Common myeloid progenitor, CD34-positive (primary cell): ENCODE measurements at regions not wholly inside any gene's neighbourhood (a gene's known extent, or its start where the extent isn't known, plus 50 kb on each side); places are given as distances from the start of the nearest gene placed in this dataset.
"Not testable (repeated sequence)": the region's sequence is repeated elsewhere in the genome, so short reads cannot be mapped to it uniquely, and the experiment has no call there.

ENCODE experiments used
- CTCF ChIA-PET: fragments of 350-600 bp; sonication (Branson Sonifier 250); formaldehyde crosslinking; loops from one replicate; lab custom pipeline; 2021; ENCODE audit warnings: antibody characterized with exemption; lab: Charles Lee
- POLR2A ChIA-PET: fragments of 350-600 bp; sonication (Branson Sonifier 250); formaldehyde crosslinking; loops from one replicate; lab custom pipeline; 2021; ENCODE audit warnings: antibody characterized with exemption; lab: Charles Lee
- DNase-seq, 3 donors: peaks; one replicate each; pipeline versions ENCODE4 v3.0.0 to v3.0.0-alpha.2; 2013
- H3K27ac ChIP-seq, 2 experiments: 1 replicate in 1 of 2; 2 replicates in 1 of 2; pipeline ENCODE4 v1.7.0; 2013; ENCODE audit warnings: inconsistent platforms in 2 of 2, low read length in 2 of 2, mild to moderate bottlenecking in 2 of 2, low read depth in 1 of 2, moderate library complexity in 1 of 2; ENCODE audit not compliant: severe bottlenecking in 2 of 2, insufficient read depth in 1 of 2, poor library complexity in 1 of 2
- H3K27me3 ChIP-seq, 5 experiments: replicated peaks in 2 of 5; 1 replicate in 3 of 5; 2 replicates in 2 of 5; pipeline versions ENCODE4 v1.6.1 to v1.7.0; 2013; ENCODE audit warnings: low read length in 4 of 5, mild to moderate bottlenecking in 2 of 5, moderate library complexity in 2 of 5, inconsistent platforms in 1 of 5; ENCODE audit not compliant: insufficient read depth in 5 of 5, control insufficient read depth in 4 of 5
- H3K36me3 ChIP-seq, 4 experiments: 1 replicate in 2 of 4; 2 replicates in 2 of 4; pipeline versions ENCODE4 v1.6.1 to v1.7.0; 2013; ENCODE audit warnings: low read length in 3 of 4, control low read depth in 1 of 4, mild to moderate bottlenecking in 1 of 4; ENCODE audit not compliant: control insufficient read depth in 4 of 4, insufficient read depth in 4 of 4
- H3K4me1 ChIP-seq, 4 experiments: 1 replicate in 3 of 4; 2 replicates in 1 of 4; pipeline versions ENCODE4 v1.6.1 to v1.7.1; 2013; ENCODE audit warnings: low read length in 3 of 4, mild to moderate bottlenecking in 3 of 4, control low read depth in 1 of 4, inconsistent platforms in 1 of 4, moderate library complexity in 1 of 4; ENCODE audit not compliant: control insufficient read depth in 4 of 4, insufficient read depth in 4 of 4; ENCODE audit errors: control extremely low read depth in 1 of 4
- H3K4me3 ChIP-seq, 7 experiments: 1 replicate in 4 of 7; 2 replicates in 3 of 7; pipeline versions ENCODE4 v1.5.1 to v1.7.0; 2013; ENCODE audit warnings: mild to moderate bottlenecking in 7 of 7, low read length in 6 of 7, moderate library complexity in 6 of 7, inconsistent platforms in 2 of 7, low read depth in 2 of 7, control low read depth in 1 of 7; ENCODE audit not compliant: insufficient read depth in 4 of 7, control insufficient read depth in 1 of 7; ENCODE audit errors: extremely low read depth in 1 of 7
- H3K9me3 ChIP-seq, 5 experiments: 1 replicate in 4 of 5; 2 replicates in 1 of 5; pipeline versions ENCODE4 v1.6.1 to v1.7.1; 2013; ENCODE audit warnings: low read length in 4 of 5, mild to moderate bottlenecking in 2 of 5, inconsistent platforms in 1 of 5, low read depth in 1 of 5, moderate library complexity in 1 of 5; ENCODE audit not compliant: control insufficient read depth in 4 of 5, insufficient read depth in 2 of 5; ENCODE audit errors: control extremely low read depth in 1 of 5
- WGBS: methylation state at CpG from one replicate; pipeline ENCODE4 v1.1.5; 2013; ENCODE audit not compliant: insufficient coverage; 5-methylcytosine and 5-hydroxymethylcytosine counted together

- WGBS = no CpG with 5 or more reads among the region's 2 CpGs
- no peak overlapping the region for H3K27ac ChIP-seq
- H3K4me1 ChIP-seq = no peaks in the 10 kb centered on the region
- no peaks in the 10 kb centered on the region for H3K36me3 ChIP-seq
- H3K4me3 ChIP-seq = no peak overlapping the region
- no peaks in the 10 kb centered on the region for H3K9me3 ChIP-seq
- POLR2A ChIA-PET = no interaction called here
- no peak for DNase-seq
- CTCF ChIA-PET = no interaction called here
- peaks cover 0 to 3% (median 0%) of the 10 kb centered on the region in 5 experiments for H3K27me3 ChIP-seq
Measured at GRCh38 chrX:94830717-94831116, 1156.7 kb downstream of the FAM133A start.

- peak in 2 of 3 donors; percentile 7 to 14 for DNase-seq
- H3K27me3 ChIP-seq = peaks cover 0 to 3% (median 0%) of the 10 kb centered on the region in 5 experiments
- no peaks in the 10 kb centered on the region for H3K9me3 ChIP-seq
- ChIA-PET CTCF (no interaction called here), POLR2A (no interaction called here)
- H3K27ac ChIP-seq = no peak overlapping the region
- H3K4me1 ChIP-seq = no peaks in the 10 kb centered on the region
- H3K4me3 ChIP-seq = no peak overlapping the region
- H3K36me3 ChIP-seq = no peaks in the 10 kb centered on the region
Measured at GRCh38 chrX:94831364-94831763, 1157.4 kb downstream of the FAM133A start.

- no peaks in the 10 kb centered on the region for H3K4me1 ChIP-seq
- H3K4me3 ChIP-seq = no peak overlapping the region
- H3K27me3 ChIP-seq = peaks cover 0 to 3% (median 0%) of the 10 kb centered on the region in 5 experiments
- DNase-seq = no peak
- CTCF ChIA-PET = no interaction called here
- no peaks in the 10 kb centered on the region for H3K9me3 ChIP-seq
- POLR2A ChIA-PET = no interaction called here
- no peaks in the 10 kb centered on the region for H3K36me3 ChIP-seq
- H3K27ac ChIP-seq = no peak overlapping the region
- no CpG with 5 or more reads among the region's 3 CpGs for WGBS
Measured at GRCh38 chrX:94834226-94834625, 1160.2 kb downstream of the FAM133A start.

DNA sequence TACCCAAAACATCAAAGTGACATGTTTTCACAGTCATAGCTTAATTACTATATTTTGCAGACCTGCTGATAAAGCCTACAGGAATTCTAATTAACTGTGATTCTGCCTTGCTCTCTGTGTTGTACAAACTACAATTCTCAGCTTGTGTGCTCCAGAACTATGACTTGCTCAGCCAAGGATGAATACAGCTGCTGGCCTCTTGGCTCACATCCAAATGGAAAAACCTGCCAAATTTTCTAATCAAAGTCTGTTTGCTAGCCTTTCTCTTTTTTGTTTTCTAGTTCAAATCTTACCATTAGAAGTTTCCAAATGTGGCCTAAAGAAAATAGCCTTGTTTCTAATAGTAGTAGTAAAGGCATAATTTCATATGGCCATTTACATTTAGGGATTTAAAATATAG lies 1176.8 kb downstream of the FAM133A start:
- Histone ChIP-seq H3K4me3 (no peak overlapping the region), H3K36me3 (no peaks in the 10 kb centered on the region), H3K9me3 (no peaks in the 10 kb centered on the region), H3K4me1 (no peaks in the 10 kb centered on the region), H3K27ac (no peak overlapping the region), H3K27me3 (peaks cover 0 to 2% (median 0%) of the 10 kb centered on the region in 5 experiments)
- DNase-seq = no peak
- POLR2A ChIA-PET = no interaction called here
- CTCF ChIA-PET = no interaction called here

GRCh38 chrX:94854251-94854650 lies 1180.2 kb downstream of the FAM133A start:
- Histone ChIP-seq H3K27ac (no peak overlapping the region), H3K4me1 (no peaks in the 10 kb centered on the region), H3K27me3 (no peaks in the 10 kb centered on the region), H3K36me3 (no peaks in the 10 kb centered on the region), H3K9me3 (no peaks in the 10 kb centered on the region), H3K4me3 (no peak overlapping the region)
- 64% methylated on average over 1 of the region's 1 CpG for WGBS
- ChIA-PET POLR2A (no interaction called here), CTCF (no interaction called here)
- DNase-seq = no peak

GRCh38 chrX:94862470-94862869 lies 1188.5 kb downstream of the FAM133A start:
- WGBS = 76% methylated on average over 14 of the region's 19 CpGs
- POLR2A ChIA-PET, H3K36me3 ChIP-seq, CTCF ChIA-PET, H3K27me3 ChIP-seq, H3K4me3 ChIP-seq, DNase-seq, H3K9me3 ChIP-seq, H3K27ac ChIP-seq, H3K4me1 ChIP-seq: not testable (repeated sequence)

- H3K27me3 ChIP-seq = no peaks in the 10 kb centered on the region
- DNase-seq = no peak
- no peak overlapping the region for H3K4me3 ChIP-seq
- no peaks in the 10 kb centered on the region for H3K9me3 ChIP-seq
- CTCF ChIA-PET = no interaction called here
- POLR2A ChIA-PET = no interaction called here
- no peaks in the 10 kb centered on the region for H3K4me1 ChIP-seq
- WGBS = 81% methylated on average over 6 of the region's 9 CpGs
- no peak overlapping the region for H3K27ac ChIP-seq
- no peaks in the 10 kb centered on the region for H3K36me3 ChIP-seq
Measured at GRCh38 chrX:94871640-94872039, 1197.6 kb downstream of the FAM133A start.
